Urothelium cell line (cell line): ENCODE measurements at regions not wholly inside any gene's neighbourhood (a gene's known extent, or its start where the extent isn't known, plus 50 kb on each side); places are given as distances from the start of the nearest gene placed in this dataset.

Experiments
- DNase-seq: peaks from one replicate; pipeline ENCODE4 v3.0.0; 2011; ENCODE audit warnings: low spot score, mixed read lengths
- FAIRE-seq: peaks from 2 replicates; lab custom pipeline; 2011; peaks lifted over from hg19 to GRCh38; lab: Jason Lieb, UNC

DNA sequence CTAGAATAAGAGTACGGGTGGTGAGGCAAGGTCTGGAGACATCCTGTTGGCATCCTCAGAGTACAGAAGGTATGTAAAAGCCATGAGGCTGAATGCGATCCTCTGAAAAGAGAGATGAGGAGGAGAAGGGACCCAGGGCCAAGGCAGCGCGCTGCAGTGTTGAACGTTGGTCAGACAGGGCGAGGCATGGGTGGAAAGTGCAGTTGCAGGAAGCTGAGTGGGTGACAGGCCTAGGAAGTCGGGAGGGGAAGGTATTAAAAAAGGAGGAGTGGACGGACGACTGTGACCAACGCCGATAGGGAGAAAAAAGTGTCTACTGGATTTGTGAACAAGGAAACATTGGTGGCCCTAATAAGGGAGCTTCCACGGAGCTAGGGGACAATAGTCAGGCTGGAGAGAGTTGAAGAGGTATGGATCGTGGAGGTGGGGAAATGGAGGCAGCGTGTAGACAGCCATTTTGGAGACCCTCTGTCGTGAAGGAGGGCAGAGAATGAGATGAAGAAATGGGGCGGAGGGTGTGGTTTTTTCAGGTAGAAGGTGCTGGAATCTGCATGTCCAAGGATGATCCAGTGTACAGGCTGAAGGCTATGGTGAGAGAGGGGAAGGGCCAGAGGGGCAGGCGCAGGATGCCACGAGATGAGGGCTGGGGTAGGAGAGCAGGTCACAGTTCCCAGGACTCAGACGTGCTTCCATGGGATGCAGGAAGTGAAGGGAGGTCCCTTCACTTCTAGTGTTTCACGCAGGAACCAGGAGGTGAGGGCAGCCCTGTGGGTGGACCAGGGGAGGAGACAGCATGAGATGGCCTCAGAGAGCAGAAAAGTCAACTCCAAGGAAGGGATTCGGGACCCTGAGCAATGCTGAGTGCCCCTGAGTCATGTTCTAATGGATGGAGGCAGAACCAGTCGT, 115.9 kb downstream of the ASB7 start:
- no peak for FAIRE-seq
- no peak for DNase-seq

- DNase-seq (no peak), FAIRE-seq (peak; percentile 65)
Observed at GRCh38 chr15:100720406-100720967, 118.1 kb downstream of the ASB7 start.

- peak; percentile 97 for FAIRE-seq
- DNase-seq: peak; percentile 82
Observed at GRCh38 chr15:100721758-100722550, 119.6 kb downstream of the ASB7 start.

DNA sequence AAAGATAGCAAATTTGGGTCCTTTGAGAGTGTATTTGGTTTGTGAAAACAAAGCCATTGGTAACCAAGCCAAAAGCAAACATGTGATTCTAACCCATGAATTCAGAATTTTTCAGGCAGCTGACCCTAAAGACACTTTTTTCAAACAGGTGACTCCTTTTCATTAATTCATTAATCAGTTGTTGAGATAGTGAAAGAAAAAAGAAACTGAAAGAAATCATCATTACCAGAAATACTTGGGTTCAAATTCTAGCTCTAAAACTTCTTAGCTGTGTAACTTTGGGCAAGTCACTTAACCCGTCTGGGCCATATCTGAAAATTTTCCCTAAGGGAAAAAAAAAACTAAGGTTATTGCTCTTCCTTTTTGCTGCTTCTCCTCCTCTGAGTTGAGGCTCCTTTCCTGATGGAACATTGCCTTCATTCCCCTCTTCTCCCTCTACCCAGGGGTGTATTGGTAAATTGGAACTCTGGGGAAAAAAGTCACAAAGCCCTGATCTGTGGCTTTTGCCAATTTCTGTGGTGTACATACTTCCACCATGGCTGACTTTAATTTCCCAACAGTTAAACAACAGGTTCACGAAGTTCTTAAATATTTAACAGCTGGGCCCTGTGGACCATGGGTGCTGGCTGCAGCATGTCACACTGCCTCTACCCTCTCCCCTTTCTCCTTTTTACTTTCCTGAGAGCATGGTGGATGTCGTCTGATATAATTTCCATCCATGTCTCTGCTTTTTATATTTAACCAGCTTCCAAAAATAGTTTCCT, 120.3 kb downstream of the ASB7 start:
- FAIRE-seq: no peak
- DNase-seq: peak; percentile 1

DNA sequence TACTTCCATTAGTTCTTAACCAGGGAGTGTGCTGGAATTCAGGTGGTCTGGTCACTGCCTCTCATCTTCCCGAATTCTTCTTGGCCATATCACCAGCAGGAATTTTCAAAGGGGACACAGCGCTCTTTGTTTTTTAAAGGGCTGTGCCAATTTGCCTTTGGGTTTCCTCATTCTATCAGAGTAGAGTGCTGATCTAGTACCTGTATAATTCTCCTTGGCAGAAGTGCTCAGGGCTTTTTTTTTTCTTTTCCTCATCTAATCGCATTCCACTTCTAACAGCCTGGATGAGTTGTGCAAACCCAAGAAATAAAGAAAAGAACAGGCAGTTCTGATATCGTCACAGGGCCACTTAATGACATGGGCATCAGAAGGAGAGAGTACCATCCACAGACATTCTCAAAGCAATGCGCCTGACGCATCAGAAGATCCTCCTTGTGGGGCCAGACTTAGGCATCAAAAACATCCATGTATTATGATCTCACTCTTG, 121.0 kb downstream of the ASB7 start:
- FAIRE-seq: no peak
- peak; percentile 1 for DNase-seq

DNA sequence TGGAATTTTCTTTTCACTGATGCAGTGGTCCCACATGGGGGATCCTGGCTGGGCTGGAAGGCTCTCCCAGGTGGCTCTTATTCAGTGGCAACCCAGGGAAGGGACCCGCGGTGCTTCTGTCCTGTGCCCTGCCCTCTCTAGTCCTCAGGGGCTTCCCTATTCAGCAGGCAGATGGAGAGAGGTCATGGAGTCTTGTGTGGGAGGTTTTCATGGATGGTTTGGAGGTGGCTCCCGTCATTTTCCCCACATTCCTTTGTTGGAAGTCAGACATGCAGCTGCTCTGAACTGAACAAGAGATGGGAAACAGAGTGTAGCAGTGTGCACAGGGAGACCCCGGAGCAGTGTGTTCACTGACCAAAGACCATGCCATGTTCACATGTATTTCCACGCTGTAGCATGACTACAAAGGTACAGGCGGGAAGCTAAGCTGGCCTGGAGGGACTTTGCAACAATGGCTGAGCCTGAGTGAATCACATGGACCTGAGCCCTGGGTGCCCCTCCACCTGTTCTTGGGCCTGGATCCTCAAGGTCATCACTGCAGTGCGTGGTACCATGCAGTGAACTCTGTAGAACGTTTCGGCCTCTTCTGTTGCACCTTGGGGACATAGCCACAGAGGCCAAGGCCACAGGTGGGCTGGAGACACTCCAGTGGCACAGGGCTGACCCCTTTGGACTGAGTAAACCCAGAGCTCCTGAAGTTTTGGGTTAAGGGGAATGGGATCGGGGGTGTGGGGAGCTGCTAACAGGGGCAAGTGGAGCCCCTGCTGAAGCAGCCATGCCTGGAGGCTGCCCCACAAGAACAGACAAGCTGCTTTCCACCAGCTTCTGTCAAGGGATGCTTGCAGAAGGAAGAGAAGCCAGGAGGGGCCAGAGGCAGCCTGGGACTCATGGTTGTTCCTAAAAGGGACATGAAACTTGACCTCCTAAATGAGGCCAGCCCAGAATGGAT, 123.0 kb downstream of the ASB7 start:
- FAIRE-seq (peak; percentile 30), DNase-seq (peak; percentile 46)

- DNase-seq (no peak), FAIRE-seq (no peak)
Observed at GRCh38 chr15:100726070-100726420, 123.7 kb downstream of the ASB7 start.

- FAIRE-seq: peak; percentile 81
- peak; percentile 54 for DNase-seq
Observed at GRCh38 chr15:100726421-100727190, 124.2 kb downstream of the ASB7 start.

GRCh38 chr15:100727291-100727851, 125.0 kb downstream of the ASB7 start:
- FAIRE-seq: no peak
- DNase-seq: peak; percentile 47

- FAIRE-seq (no peak), DNase-seq (peak; percentile 1)
Observed at GRCh38 chr15:100728371-100729201, 126.2 kb downstream of the ASB7 start.

GRCh38 chr15:100729461-100729860, 127.1 kb downstream of the ASB7 start:
- FAIRE-seq: no peak
- no peak for DNase-seq

DNA sequence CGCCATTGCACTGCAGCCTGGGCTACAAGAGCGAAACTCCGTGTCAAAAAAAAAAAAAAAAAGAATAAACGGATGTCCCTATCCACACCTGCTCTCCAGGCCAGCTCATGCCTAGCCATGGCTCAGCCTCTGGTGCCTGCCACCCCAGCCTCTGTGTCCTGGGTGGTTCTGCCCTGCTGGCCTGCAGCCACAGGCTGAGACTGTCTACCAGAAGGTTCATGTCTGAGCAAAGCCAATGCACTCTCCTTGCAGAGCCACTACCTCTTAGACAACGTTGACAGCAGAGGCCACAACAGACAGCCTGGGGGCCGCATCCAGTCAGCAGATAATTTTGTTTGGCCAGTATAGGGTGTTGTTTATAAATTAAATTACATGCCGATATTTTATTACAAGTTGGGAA, 127.7 kb downstream of the ASB7 start:
- no peak for FAIRE-seq
- no peak for DNase-seq

DNA sequence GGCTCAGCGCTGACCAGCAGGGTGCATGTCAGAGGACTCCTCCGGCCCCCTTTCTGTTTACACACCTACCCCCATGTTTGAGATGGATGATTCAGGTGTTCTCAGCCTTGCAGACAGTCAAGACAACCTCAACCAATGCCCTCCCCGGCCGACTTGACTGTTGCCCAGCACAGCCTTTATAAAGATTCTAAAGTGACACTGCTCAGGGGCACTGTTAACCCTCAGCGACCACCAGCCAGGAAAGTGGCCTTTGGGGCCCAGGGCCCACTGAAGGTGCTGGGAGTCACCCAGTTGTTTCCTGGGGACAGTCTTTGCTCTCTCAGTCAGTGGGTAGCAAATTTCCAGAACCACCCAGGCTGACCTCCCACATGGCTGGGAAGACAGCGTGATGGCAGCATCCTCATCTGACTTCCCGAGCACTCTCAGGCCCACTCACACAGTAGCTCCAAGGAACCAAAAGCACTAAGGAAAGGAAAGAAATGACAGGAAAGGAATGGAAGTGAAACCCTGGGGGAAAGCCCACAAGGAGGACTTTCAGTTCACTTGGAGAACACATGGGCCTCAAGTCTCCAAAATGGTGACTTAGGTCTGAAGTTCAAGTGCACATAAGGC, 128.4 kb downstream of the ASB7 start:
- FAIRE-seq: no peak
- no peak for DNase-seq

- DNase-seq (no peak), FAIRE-seq (no peak)
Observed at GRCh38 chr15:100731267-100732152, 129.1 kb downstream of the ASB7 start.

DNA sequence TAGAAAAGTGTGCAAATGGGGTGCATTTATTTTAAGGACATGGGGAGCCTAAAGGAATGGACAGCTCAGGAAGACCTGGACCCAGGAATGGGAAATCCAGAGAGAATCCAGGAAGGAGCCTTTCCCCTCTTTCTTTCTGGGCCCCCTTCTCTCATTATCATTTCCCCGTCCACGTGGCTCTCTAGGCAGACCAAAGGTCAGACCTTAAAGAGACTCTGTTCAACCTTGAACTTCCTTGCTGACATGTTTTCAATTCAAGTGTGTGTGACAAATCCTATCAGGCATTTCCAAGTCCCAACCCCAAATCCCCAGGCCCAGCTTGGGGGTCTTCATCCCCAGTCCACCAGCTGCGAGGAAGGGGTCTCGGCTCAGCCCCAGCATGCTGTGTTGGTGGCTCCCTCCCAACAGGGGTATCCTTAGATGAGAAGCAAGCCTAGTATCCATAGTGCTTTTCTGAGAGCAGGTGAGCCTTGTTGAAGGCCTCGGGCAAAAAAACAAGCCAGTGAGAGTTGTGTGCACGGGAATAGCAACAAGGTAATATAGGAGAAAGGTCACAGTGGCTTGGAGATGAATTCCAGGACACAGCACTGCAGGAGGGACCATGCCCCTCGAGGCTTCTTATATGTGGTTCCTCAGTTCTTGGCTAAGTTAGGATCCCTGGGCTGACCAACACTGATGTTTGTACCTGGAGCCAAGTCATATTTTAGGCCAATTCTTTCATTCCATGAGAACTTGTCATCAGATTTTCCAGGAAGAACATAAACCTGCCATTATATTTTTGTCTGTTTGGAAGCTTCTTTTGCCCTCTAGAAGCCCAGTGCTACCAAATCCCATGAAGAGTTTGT, 130.0 kb downstream of the ASB7 start:
- DNase-seq: no peak
- FAIRE-seq: no peak
